ENCODE measurements at regions not wholly inside any gene's neighbourhood (a gene's known extent, or its start where the extent isn't known, plus 50 kb on each side); places are given as distances from the start of the nearest gene placed in this dataset.
"Not testable (repeated sequence)": the region's sequence is repeated elsewhere in the genome, so short reads cannot be mapped to it uniquely, and the experiment has no call there.

GRCh38 chr9:39567396-39567795, 211.9 kb downstream of the SPATA31A1 start:
- not testable (repeated sequence) for DNase-seq

GRCh38 chr9:39568900-39569299, 213.4 kb downstream of the SPATA31A1 start:
- not testable (repeated sequence) for DNase-seq

GRCh38 chr9:39573024-39574022, 217.9 kb downstream of the SPATA31A1 start:
- DNase-seq = not testable (repeated sequence)

DNA sequence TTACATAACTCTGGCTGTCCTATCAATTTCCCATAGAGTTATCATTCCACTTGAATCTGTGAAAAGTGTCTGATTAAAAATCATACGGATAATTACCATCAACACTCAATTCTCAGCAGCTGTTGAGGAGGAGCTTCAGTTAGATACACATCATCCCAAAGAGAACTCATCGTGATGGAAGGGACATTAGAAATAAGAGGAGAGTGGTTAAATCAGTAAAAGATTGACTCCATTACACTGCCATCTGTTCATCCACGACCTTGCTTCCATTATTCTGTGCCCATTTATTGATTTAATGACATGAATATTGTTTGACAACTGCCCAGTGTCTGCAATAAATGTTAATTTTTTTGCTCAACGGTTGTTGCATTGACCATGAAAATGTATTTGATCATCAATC, 223.5 kb downstream of the SPATA31A1 start:
- not testable (repeated sequence) for DNase-seq

DNA sequence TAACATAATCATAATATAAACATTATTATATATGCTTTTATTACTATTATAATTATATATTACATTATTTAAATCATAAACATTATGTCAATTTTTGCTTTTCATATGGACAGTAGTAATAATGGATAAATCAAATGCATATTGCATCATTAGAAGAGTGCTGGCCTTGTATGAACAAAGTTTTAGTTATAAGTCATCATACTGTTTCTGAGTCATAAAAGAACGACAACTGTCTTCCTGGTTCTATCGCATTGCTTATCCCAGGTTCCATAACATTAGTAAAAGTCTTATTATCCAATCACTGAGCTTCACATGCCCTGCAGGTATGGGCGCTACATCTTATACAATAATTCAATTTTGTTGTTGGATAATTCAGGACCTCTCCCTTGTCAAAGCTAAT, 225.8 kb downstream of the SPATA31A1 start:
- not testable (repeated sequence) for DNase-seq

- not testable (repeated sequence) for DNase-seq
Measured at GRCh38 chr9:39582677-39583412, 227.4 kb downstream of the SPATA31A1 start.

GRCh38 chr9:39583413-39583747, 227.9 kb downstream of the SPATA31A1 start:
- not testable (repeated sequence) for DNase-seq

- DNase-seq = not testable (repeated sequence)
Measured at GRCh38 chr9:39585233-39585632, 229.8 kb downstream of the SPATA31A1 start.

DNA sequence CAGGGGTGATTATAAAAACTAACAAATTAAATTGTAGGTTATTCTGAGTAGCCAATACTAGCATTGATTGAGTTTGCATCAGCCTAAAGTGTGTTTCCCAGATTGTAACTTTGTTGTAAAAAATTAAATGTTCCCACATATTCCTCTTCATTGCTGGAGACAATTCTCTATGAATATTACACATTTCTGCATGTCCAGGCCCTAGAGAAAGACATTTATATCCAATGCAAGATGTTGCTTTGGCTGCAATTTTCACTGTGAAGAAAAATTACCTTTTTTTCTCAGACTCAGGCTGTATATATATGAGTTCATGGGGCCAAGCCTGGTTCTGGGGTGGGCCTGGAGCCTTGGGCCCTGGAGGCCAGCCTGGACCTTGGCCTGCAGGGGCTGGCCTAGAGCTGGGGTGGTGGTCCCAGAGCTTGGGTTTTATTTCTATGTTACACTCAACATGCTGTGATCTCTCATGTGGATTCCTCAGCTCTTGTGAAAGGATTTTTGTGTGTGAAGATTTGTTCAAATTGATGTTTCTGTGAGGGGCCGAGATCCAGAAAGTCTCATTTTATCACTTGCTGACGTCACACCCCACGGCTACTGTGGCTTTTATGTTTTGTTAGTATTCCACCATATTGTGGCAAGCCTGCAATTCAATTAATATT, 232.5 kb downstream of the SPATA31A1 start:
- no peak for DNase-seq

- no peak for DNase-seq
Measured at GRCh38 chr9:39588500-39589137, 233.2 kb downstream of the SPATA31A1 start.

DNA sequence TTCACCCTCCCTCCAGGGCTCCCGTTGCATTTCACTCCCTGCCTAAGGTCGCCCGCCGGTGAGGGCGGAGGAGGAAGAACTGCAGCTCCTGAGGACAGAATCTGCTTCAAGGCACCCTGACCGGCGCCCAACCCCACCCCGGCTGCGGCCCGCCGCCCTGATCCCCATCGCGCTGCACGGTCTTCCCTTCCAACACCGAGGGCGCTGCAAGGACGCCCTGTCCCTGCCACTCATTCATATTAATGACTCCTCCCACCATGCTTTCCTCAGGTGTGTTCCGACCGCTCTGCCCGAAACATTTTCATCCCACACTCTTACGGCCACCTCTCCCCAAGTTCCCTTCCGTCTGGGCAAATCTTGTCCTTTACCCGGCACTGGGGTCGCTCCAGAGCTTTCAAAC, 248.6 kb downstream of the SPATA31A1 start:
- not testable (repeated sequence) for DNase-seq

- not testable (repeated sequence) for DNase-seq
Measured at GRCh38 chr9:39611449-39612231, 256.2 kb downstream of the SPATA31A1 start.

DNA sequence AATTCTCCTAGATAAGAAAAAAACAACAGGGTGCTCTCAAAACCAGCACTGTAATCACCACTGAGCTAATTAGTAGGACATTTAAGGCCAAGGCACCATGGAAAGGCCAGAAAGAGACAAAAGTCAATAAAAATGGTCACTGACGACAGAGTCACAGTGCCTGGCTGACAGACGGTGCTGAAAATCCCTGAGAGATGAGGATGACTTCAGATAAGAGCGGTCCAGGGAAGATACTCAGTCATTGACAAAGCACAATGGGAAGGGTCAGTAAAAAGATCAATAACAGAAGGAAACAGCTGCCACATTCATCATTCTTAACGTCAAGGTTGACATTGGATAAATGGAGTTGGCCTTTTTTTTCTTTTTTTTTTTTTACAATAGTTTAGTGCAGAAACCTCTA, 261.0 kb downstream of the SPATA31A1 start:
- DNase-seq = not testable (repeated sequence)

- not testable (repeated sequence) for DNase-seq
Measured at GRCh38 chr9:39624048-39624447, 268.6 kb downstream of the SPATA31A1 start.

DNA sequence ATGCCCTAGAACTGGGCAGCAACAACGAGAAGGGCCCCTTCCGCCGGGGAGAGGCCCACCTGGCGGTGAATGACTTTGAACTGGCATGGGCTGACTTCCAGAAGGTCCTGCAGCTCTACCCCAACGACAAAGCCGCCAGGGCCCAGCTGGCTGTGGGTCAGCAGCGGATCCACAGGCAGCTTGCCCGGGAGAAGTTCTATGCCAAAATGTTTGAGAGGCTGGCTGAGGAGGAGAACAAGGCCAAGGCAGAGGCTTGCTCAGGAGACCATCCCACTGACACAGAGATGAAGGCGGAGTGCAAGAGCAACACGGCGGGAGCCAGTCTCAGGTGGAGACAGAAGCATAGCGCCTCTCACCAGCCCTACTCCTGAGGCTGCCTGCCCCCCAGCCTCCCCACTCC, 276.6 kb downstream of the SPATA31A1 start:
- DNase-seq = not testable (repeated sequence)

DNA sequence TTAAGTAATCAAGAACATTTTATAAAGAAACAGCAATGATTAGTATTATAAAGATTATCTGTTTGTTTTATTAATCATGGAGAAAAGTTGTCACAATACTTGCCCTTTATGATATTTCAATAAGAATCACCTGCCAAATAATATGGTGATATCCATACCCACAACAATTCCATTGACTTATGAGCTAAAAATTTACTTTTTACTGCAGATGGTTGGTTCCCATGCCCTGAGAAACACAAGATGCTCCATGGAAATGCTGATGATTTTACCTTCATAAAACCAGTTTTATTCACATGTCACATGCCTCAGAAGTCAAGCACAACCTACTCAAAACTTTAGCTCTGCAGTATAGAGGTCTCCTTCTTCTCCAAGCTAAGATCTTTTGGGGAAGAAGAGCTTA, 293.6 kb downstream of the SPATA31A1 start:
- not testable (repeated sequence) for DNase-seq

- DNase-seq = not testable (repeated sequence)
Measured at GRCh38 chr9:39656960-39657603, 301.6 kb downstream of the SPATA31A1 start.

DNA sequence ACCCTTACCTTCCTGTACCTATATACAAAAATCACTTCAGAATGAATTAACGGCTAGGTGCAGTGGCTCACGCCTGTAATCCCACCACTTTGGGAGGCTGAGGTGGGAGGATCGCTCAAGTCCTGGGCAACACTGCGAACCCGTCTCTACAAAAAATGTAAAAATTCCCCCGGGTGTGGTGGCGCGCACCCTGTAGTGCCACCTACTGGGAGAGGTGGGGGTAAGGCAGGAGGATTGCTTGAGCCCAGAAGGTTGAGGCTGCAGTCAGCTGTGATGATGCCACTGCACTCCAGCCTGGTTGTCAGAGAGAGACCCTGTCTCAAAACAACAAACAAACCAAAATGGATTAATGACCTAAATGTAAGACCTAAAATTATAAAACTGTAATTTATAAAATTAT, 307.6 kb downstream of the SPATA31A1 start:
- not testable (repeated sequence) for DNase-seq

GRCh38 chr9:39663713-39664112, 308.2 kb downstream of the SPATA31A1 start:
- DNase-seq = not testable (repeated sequence)

DNA sequence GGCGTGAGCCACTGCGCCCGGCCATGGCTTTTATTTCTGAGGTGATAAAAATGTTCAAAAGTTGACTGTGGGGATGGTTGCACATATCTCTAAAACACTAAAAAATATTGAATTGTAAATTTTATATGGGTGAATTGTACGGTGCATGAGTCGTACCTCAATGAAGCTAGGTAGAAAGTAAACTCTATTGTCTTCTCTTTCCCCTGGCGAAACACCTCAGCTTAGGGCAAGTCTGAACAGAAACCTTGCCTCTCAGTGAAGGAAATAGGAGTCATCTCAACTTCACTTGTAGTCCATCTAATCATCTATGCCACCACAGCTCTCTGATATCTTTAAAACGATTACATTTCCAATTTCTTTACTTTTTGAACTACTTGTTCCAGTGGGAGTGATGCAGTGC, 309.6 kb downstream of the SPATA31A1 start:
- not testable (repeated sequence) for DNase-seq

All from NCI-H345 (cell line).